ENCODE measurements at regions not wholly inside any gene's neighbourhood (a gene's known extent, or its start where the extent isn't known, plus 50 kb on each side); places are given as distances from the start of the nearest gene placed in this dataset.

DNA sequence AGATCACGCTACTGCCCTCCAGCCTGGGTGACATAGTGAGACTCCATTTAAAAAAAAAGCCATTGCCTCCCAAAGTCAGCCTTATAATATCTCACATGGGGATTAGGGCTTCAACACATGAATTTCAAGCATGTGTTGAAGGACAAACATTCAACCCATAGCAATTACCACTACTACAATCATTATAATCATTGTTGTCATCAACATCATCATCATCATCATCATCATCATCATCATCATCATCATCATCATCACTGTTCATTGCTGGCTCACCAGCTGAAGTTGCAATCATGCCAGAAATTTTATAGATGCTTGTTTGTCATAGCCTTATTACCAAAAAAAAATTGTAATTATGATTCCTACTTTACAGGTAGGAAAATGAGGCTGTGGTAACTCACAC, 762.9 kb downstream of the METTL15 start:
- no peak for DNase-seq

DNA sequence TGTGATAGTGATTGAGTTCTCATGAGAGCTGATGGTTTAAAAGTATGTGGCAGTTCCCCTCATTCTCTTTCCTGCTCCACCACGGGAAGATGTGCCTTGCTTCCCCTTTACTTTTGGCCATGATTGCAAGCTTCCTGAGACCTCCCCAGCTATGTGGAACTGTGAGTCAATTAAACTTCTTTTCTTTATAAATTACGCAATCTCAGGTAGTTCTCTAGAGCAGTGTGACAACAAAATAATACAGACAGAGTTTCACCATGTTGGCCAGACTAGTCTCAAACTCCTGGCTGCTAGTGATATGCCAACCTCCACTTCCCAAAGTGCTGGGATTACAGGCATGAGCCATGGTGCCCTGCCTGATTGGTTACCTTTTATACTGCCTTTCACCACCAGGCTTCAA, 755.2 kb downstream of the METTL15 start:
- DNase-seq = no peak

DNA sequence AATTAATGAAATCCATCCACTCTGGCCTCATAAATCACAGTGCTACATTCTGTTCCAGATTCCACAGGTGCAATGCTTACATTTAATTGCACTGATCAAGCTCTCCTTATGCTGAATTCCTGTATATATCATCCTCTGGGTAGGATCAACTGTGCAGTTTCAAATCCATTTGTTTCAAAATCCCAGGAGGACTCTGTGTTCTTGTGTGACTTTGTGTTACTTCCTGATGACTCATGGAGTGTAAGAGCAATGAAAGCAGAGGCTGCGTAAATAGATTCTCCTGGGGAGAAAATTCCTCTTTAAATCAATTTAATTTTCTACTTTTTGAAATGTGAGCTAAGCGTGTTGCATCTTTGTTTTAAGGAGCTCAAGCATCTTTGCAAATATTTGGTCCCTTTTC, 752.7 kb downstream of the METTL15 start:
- DNase-seq = no peak

DNA sequence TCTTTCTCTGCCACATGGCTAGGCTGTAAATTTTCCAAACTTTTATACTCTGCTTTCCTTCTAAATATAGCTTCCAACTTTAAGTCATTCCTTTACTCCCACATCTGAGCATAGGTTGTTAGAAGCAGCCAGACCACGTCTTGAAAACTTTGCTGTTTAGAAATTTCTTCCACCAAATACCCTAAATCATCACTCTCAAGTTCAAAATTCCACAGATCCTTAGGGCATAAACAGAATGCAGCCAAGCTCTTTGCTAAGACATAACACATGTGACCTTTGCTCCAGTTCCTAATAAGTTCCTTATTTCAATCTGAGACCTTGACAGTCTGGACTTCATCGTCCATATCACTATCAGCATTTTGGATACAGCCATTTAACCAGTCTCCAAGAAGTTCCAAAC, 749.9 kb downstream of the METTL15 start:
- DNase-seq = no peak

DNA sequence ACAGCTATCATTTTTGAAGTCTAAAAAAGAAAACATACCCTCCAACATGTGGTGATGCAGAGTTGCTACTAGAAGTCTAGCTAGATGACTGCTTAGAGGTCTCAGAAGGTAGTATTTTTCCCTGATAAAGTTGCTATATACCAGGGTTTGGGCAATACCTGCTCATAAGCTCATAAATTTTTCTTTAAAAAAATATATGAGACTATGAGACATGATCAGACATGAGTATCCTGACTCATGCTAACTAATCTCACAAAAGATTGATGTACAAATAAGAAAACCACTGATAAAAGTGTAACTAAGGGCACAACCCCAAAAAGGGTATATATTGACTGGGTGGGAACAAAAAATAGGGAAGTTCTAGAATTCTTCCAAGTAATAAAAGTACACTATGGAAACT, 740.9 kb downstream of the METTL15 start:
- DNase-seq = no peak

DNA sequence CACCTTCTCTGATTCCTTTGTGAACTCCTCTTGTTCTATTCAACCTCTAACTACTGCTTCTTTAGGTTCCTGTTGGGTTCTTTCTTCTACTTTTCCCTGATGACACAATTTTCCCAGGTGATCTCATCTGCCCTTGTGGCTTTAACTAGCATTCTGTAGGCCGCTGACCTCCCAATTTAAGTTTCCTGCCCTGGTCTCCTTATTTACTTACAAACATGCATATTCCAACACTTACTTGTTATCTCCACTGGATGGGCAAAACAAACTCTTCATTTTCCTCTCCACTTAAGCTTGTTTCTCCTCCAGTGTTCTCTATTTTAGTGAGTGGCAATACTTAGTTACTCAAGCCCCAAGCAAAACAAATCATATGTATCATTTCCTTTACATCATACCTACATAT, 734.5 kb downstream of the METTL15 start:
- DNase-seq = no peak

DNA sequence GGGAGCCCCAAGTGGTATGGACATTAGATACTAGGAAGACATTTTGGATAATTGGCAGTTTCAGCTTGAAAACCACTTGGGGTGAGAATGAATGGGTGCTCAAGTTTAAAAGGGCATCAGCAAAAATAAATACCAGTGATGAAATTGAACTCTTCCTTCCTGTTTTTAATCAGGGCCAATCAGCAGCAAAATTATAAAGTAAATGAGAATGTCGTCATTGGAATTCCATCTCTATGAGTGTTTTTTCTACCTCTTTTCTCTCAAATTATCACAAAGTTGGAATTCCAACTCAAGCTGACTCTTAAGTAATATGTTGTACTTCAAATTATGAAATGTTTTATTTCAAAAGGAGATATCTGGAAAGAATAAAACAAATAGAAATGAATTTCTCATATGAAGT, 730.6 kb downstream of the METTL15 start:
- DNase-seq = no peak

DNA sequence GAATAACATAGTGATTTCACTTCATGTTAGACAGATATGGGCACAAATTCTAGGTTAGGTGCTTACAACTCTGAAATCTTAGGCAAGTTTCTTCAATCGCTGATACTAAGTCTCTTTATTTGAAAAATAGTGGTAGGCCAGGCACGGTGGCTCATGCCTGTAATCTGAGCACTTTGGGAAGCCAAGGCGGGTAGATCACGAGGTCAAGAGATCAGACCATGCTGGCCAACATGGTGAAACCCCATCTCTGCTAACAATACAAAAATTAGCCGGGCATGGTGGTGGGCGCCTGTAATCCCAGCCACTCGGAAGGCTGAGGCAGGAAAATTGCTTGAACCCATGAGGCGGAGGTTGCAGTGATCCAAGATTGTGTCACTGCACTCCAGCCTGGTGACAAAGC, 729.4 kb downstream of the METTL15 start:
- no peak for DNase-seq

DNA sequence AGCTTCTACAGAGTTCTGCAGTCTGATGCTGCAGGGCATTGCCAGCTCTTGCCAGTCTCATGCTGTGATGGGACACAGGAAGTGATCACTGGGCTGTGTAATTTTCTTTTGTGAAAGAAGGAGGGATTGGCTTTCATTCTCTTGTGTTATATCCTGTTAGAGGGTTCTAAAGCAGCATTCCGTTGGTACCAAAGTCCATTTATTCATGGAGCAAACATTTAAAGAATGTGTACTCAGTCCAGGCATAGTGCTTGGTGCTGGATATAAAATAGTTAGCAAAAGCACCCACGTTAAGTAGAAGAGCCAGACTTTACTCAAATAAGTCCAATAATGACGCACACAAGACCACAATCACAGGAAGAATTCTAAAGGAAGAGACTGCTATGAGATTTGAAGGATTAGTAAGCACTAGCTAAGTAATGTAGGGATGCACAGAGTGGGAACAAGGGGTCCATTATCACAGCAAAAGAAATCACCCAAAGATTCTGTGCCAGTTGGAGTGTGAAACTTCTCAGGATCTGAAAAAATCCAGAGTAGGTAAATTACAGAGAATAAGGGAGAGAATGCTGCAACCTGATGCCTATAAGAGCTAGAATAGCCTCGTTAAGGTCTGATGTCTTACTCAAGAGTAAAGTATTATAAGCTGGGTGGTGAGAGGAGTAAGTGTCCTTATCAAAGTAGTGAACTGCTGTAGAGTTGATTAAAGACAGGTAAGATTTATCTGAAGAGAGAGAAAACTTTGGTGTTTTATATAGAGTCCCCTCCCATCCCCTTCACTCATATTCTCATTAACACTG, 728.3 kb downstream of the METTL15 start:
- DNase-seq = no peak

DNA sequence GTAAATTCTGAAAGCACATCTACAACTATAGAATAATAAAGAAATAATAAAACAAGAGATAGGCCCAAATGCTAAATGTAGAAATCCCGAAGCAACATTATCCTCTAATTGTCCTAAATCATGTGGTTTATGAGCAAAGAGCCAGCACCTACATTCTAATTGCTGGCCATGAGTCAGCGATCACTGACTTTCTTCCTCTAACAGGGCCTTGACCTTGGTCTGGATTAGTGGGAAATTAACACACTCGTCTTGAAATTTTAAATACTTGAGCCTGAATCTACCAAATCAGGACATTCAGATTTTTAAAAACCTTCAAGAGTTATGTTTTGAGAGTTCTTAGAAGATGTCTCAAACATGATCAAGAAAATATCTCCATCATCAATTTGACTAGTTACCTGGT, 727.6 kb downstream of the METTL15 start:
- no peak for DNase-seq

DNA sequence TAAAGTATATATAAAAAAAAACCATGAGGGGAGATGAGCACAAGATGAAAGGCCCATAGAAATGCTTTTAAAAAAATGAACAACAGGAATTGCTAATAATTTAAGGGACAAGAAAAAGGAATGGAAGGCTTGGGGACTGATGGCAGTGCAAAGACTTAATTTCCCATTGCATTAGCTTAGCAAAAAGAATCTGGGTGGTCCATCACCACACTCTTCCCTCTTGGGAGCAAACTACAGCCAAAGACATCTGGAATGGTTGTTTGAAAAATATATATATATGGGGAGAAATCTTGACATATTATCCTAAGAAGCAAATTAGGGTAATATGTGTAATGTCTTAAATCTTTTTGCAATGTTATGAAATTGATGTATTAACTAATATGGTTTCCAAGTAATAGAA, 727.1 kb downstream of the METTL15 start:
- no peak for DNase-seq

DNA sequence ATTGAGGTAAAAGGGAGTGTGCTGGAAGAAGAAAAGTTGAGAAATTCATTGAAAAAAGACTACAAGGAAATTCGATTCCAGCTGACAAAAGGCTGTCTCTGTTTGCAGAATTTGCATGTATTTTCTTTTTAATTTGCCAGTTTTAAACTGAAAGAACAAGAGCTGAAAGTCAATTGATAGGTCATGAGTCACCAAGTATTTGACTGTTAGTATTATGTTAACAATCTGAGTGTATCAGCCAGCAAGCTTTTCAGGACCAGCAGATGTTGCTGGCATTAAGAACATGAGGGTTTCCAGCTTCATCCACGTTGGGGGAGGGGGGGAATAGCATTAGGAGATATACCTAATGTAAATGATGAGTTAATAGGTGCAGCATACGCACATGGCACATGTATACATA, 726.7 kb downstream of the METTL15 start:
- DNase-seq = no peak

DNA sequence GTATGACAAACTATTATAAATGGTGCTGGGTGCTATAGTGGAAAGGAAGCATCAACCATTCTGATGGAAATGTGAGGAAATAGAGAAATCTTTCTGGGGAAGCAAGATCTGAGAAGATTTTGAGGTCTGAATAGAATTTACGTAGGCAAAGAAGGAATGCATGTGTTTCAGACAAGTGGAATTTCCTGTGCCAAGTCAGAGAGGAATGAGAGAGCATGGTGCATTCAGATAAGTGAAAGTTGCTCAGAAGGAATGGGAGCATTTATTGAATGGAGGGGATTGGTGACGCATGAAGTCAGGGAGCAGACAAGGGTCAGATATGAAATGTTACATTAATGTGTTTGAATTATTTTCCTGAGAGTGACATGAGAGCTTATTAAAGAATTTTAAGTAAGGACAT, 725.5 kb downstream of the METTL15 start:
- no peak for DNase-seq

DNA sequence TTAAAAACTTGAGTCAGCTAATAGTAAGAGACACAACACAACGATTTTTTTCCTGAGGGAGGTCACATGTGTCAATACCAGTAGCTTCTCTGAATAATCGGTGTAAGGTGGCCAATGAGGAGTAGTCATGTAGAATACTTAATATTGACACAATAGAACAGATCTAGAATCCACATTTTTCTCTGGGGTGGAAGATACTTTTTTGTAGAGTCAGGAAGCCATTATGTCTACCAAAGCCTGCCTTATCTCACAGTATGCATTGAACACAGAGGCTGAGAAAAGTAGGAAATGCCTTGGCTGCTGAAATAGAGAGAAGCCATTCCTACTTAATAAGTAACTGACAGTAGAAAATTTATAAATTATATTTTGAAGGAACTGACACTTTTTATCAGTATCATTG, 725.0 kb downstream of the METTL15 start:
- DNase-seq = no peak

DNA sequence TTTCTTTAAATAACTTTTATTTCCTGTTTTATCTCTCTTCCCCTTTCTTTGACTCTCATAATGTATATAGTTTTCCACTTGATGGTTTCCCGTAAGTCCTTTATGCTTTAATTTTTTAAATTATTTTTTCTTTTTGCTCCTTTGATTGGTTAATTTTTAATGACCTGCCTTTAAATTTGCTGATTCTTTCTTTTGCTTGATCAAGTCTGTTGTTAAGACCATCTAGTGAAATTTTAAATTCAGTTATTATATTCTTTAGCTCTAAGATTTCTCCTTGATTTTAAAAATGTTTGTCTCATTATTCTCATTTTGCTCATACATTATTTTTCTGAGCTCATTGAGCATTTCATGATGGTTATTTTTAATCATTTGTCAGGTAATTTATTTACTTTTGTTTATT, 718.6 kb downstream of the METTL15 start:
- DNase-seq = no peak

DNA sequence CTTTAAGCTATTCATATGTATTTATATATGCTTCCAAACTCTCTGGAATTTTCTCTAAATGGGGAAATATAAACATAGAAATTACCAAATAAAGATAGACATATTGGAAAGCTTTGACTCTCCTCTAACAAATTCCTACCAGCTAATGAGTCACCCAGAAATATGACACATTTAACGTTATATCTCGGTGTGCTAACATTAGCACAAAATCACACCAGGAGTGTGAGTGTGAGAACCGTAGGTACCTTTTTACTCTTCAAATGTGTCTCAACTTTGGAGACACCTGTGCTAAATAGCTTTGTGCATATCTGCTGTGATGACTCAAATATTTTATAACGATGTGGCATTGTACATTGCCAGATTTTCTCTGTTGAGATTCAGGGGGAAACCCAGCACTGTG, 714.4 kb downstream of the METTL15 start:
- DNase-seq = no peak

DNA sequence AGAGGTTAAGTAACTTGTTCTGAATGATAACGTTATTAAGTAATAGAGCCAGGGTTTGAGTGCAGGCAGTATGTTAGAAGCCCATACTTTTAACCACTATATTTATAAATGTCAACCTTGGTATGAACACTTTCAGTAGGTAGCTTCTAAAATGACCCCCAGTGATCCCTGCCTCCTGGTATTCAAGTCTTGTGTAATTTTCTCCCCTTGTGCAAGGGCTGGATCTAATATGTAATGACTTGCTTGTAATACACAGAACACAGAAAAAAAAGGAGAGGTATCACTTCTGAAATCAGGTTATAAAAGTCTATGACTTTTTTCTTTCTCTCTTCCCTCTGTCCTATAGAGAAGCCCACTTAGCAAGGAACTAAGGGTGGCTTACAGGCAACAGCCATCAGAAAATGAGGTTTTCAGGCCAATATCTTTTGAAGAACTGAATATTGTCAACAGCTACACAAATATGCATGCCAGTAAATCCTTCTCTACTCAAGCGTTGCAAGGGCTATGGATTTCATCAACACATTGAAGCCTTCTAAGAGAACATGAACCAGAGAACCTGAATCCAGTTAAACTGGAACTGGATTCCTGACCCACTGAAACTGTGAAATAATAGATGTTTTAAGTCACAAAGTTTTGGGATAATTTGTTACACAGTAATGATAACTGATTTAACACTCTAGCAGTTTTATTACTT, 712.3 kb downstream of the METTL15 start:
- no peak for DNase-seq

DNA sequence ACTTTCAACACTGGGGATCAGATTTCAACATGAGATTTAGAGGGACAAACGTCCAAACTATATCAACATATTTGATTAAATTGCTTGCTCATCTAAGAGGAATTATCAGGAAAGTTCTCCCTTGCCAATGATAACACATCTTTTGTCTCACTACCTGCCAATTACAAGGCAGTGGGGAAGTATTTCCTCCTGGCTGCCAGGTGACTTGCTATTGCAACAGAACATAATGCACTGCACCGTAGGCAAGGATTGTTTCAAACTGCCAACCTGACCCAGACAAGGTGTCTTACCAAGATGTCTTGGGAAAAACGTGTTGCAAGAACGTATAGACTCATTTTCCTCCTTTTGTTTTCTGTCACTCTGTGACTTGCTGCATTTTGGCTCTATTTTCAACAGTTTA, 711.6 kb downstream of the METTL15 start:
- DNase-seq = no peak

DNA sequence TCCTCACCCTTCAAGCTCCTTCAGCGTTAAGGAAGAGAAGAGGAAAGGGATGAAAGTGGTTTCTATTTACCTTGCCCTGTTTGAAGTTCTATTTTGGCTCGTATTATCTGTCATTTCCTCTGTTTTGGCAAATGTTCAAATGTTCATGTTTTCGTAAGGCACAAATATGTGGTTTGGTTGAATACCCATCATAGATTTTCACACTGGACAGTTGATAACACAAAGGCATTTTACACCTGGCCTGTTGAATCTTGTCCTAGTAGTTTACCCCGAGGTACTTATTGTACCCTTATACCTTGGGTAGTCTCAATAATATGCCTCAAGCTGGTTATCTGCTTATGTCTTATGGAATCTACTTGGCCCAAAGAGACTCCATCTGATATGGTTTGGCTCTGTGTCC, 706.9 kb downstream of the METTL15 start:
- no peak for DNase-seq

DNA sequence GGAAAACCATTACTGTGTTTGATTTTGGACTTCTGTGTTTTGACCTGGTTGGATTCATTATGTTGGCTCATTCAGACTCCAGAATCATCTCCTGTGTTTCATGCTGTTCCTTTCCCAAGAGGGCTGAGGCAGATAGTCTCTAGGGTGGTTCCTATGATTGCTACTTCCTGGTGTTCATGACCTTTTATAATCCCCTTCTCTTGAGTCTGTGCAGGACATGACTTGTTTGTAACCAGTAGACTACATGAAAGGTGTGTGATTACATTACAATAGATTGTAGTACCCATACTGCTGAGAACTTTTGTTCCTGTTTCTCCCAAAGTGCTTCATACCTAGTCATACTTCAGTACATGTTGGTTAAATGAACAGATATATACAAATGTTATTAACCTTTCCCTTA, 700.6 kb downstream of the METTL15 start:
- DNase-seq = no peak

DNA sequence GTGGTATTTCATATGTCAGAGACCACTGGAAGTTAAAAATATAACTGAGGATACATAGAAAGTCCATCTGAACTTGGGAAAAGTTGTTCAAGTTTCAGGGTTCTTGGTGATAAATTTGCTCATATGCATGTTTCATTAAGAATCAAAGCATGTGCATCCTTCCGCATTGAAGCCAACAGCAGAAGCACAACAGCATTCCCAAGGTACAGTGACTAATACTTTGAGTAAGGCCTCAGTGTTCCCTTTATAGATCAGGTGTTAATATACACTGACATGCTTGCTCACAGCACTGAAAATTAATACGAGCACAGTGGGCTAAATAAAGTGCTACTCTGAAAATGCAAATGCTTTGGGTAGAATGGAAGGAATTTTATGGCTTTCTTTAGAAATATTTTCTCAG, 691.1 kb downstream of the METTL15 start:
- no peak for DNase-seq

DNA sequence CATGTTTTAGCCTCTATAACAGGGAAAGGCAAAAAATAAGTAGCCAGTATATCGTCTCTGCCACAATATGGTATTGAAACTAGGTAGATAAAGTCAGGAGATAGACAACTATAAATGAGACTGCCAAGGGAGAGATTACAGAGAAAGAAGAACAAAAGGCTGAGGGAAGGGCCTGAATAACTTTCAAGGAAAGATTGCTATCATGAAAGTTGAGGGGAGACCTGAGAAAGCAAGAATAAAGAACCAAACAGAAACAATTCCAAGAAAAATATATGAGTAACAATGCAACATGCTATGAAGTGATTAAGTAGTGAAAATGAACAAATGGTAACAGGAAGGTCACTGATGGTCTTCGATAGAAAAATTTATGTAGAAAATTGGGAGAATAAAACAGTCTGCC, 690.1 kb downstream of the METTL15 start:
- DNase-seq = no peak

DNA sequence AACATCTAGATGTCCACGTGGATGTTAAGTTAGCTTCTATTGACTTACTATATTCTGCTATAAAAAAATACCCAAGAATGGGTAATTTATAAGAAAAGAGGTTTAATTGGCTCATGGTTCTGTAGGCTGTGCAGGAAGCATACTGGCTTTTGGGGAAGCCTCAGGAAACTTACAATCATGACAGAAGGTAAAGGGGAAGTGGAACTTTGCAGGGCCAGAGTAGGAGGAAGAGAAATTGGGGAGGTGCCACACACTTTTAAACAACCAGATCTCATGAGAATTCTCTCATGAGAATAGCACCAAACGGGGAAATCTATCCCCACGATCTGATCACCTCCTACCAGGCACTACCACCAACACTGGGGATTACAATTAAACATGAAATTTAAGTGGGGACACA, 689.3 kb downstream of the METTL15 start:
- DNase-seq = no peak

DNA sequence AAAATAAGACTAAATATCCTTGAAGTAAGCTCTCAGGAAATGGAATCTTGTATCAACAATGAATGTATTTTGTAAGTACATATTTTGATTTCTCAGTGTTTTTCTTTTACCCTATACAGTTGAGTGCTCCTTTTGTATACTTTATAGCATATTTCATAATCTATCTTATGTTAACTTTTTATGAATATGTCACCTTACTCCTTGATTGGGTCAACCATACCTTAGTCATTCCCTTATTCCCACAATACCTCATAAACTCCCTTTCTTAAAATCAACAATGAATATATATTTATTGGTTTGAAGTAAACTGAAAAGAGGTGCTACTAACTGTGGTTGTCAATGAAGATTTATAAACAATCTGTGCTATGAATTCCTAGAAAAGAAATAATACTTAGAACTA, 686.2 kb downstream of the METTL15 start:
- DNase-seq = no peak

DNA sequence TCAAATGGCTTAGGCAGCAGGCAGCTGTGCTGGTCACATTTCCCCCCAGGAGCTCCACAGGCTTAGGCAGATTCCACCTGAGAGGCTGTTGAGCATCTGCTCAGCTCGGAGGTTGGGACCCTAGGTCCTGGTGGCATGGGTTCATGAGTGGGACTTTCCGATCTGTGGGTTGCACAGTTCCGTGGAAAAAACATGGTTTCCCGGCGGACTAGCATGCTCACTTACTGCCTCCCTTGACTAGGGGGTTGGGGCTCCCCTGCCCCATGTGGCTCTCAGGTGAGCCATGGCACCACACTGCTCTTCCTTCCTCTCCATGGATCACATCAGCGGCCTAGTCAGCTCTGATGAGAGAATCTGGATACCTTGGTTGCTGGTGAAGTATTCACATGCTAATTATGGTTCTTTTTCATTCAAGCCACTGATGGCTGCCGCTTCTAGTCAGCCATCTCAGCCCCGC, 685.1 kb downstream of the METTL15 start:
- no peak for DNase-seq
